Mesodermal cell (in vitro differentiated cells): ENCODE measurements at regions not wholly inside any gene's neighbourhood (a gene's known extent, or its start where the extent isn't known, plus 50 kb on each side); places are given as distances from the start of the nearest gene placed in this dataset.
"Not testable (repeated sequence)": the region's sequence is repeated elsewhere in the genome, so short reads cannot be mapped to it uniquely, and the experiment has no call there.

ENCODE experiments used
- H3K27ac ChIP-seq: 2 replicates; pipeline ENCODE4 v1.7.0; 2013; ENCODE audit warnings: mild to moderate bottlenecking, low read depth, low read length, moderate library complexity; ENCODE audit not compliant: severe bottlenecking
- H3K36me3 ChIP-seq: 2 replicates; pipeline ENCODE4 v1.7.1; 2013; ENCODE audit warnings: mild to moderate bottlenecking, low read length, moderate library complexity; ENCODE audit not compliant: control insufficient read depth, insufficient read depth
- H3K4me1 ChIP-seq: one replicate; pipeline ENCODE4 v1.7.1; 2013; ENCODE audit warnings: mild to moderate bottlenecking, low read length; ENCODE audit not compliant: insufficient read depth, control insufficient read depth, poor library complexity, severe bottlenecking
- H3K4me3 ChIP-seq: 2 replicates; pipeline ENCODE4 v1.7.0; 2013; ENCODE audit warnings: low read length, control low read depth, mild to moderate bottlenecking; ENCODE audit not compliant: insufficient read depth, poor library complexity, severe bottlenecking; ENCODE audit errors: extremely low read depth
- H3K9me3 ChIP-seq: 2 replicates; pipeline ENCODE4 v1.7.1; 2013; ENCODE audit warnings: mild to moderate bottlenecking, low read length, moderate library complexity; ENCODE audit not compliant: control insufficient read depth
- WGBS, 2 experiments: methylation state at CpG; one replicate each; pipeline ENCODE4 v1.1.5; 2013; ENCODE audit warnings: missing lambda C conversion rate in 2 of 2; ENCODE audit not compliant: insufficient coverage in 2 of 2; 5-methylcytosine and 5-hydroxymethylcytosine counted together

DNA sequence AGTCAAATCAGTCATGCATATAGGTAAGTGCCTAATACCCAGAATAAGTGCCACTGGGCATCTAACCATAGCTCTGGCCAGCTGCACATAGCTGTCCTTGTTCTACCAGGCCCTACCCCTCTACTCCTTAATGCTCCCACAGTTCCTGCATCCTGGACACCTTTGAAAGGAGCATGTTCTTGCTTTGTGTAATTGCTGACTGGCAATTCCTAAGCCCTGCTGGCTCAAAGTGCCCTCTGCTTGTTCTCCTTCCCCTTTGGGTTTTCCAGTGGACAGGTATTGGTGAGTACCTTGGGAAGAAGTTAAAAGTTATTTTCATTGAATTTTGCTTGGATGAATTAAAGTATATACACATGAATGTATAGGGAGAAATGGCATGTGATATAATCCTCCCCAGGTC lies 516.4 kb downstream of the ETNK1 start:
- H3K27ac ChIP-seq: no peak overlapping the region
- no peaks in the 10 kb centered on the region for H3K36me3 ChIP-seq
- H3K9me3 ChIP-seq: peaks cover 13% of the 10 kb centered on the region
- no peak overlapping the region for H3K4me3 ChIP-seq
- H3K4me1 ChIP-seq: no peaks in the 10 kb centered on the region

DNA sequence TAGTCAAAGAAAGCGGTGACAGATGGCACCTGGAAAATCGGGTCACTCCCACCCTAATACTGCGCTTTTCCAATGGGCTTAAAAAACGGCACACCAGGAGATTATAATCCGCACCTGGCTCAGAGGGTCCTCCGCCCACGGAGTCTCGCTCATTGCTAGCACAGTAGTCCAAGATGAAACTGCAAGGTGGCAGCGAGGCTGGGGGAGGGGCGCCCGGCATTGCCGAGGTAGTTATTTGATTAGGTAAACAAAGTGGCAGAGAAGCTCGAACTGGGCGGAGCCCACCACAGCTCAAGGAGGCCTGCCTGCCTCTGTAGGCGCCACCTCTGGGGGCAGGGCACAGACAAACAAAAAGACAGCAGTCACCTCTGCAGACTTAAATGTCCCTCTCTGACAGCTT lies 521.1 kb downstream of the ETNK1 start:
- H3K36me3 ChIP-seq, H3K4me3 ChIP-seq, H3K4me1 ChIP-seq, H3K27ac ChIP-seq: not testable (repeated sequence)
- peaks cover 13% of the 10 kb centered on the region for H3K9me3 ChIP-seq
- WGBS, 2 experiments: 91 to 97% methylated on average over 12 to 13 of the region's 15 CpGs

GRCh38 chr12:23168459-23168858 lies 543.5 kb downstream of the ETNK1 start:
- Histone ChIP-seq H3K9me3 (no peaks in the 10 kb centered on the region), H3K4me1 (no peaks in the 10 kb centered on the region), H3K36me3 (no peaks in the 10 kb centered on the region), H3K27ac (no peak overlapping the region), H3K4me3 (no peak overlapping the region)
- WGBS, 2 experiments: no CpG with 5 or more reads among the region's 2 CpGs

DNA sequence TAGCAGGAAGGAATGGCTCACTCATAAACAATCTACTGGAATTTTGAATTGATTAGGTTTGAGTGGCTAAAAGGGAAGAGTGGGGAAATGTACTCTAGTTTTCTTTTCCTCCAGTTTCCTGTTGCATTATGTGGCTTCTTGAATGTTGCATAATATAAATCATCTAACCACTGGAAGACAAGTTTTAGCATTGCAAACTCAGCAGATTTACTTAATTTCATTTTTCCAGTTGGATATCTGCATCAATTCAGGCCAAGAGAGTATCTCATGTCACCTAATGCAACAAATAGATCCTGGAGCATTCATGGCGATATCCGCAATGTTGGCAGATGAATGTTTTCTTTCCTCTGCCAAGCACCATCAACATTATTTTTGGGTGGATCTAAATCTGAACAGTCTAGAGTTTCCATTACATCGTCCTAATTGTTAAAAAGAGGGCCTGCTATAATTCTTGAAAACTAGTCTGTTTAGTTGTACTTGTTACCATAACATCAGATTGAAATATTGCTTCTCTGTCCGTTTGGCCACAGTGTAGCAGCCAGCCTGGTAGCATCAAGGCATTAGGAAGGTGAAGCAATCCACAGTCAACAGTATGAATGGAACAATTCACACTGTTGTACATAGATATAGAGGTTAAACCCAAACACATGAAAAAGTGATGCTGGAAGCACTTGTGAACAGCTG lies 544.2 kb downstream of the ETNK1 start:
- no peak overlapping the region for H3K27ac ChIP-seq
- H3K4me3 ChIP-seq: no peak overlapping the region
- no peaks in the 10 kb centered on the region for H3K9me3 ChIP-seq
- H3K4me1 ChIP-seq: no peaks in the 10 kb centered on the region
- 94% methylated on average over 2 of the region's 4 CpGs; no CpG with 5 or more reads in 1 of the 2 experiments for WGBS, 2 experiments
- H3K36me3 ChIP-seq: no peaks in the 10 kb centered on the region

DNA sequence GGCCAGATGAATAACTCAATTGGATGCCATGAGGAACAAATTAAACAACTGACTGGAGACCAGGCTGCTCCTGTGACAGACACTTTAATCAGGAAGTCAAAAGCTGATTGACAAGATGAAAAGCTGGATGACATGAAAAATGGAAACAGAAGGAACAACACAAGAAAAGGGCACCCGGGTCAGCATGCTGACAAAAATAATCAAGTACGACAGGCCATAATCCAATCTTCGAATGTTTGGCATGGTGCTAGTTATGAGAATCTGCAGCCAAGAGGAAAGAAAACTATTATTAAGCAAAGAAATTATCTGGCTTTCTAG lies 544.7 kb downstream of the ETNK1 start:
- no peaks in the 10 kb centered on the region for H3K36me3 ChIP-seq
- H3K9me3 ChIP-seq: no peaks in the 10 kb centered on the region
- WGBS, 2 experiments: 78 to 100% methylated on average over 1 to 3 of the region's 3 CpGs
- H3K4me3 ChIP-seq: no peak overlapping the region
- no peaks in the 10 kb centered on the region for H3K4me1 ChIP-seq
- H3K27ac ChIP-seq: no peak overlapping the region

- Histone ChIP-seq H3K4me3 (no peak overlapping the region), H3K36me3 (no peaks in the 10 kb centered on the region), H3K4me1 (no peaks in the 10 kb centered on the region), H3K27ac (no peak overlapping the region), H3K9me3 (no peaks in the 10 kb centered on the region)
- no CpG with 5 or more reads among the region's 1 CpG for WGBS, 2 experiments
Measured at GRCh38 chr12:23174917-23175316, 549.9 kb downstream of the ETNK1 start.

DNA sequence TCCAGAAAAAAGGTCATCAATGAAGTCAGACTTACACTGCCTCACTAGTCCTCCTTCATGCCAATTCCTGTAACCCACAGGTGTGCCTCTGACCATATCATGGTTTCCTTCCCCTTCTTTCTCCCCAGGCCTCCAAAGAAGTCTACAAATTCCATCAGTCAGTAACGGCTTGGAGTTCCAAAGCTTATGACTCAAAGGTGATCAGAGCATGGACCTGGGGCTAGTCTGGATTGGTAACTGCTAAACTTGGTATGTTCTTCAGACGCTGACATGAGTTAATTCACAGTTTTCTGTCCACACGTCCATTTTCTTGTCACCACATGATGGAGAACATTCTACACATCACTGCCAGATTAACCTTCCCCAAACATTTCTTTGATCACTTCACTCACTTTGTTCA lies 560.4 kb downstream of the ETNK1 start:
- Histone ChIP-seq H3K4me3 (no peak overlapping the region), H3K4me1 (no peaks in the 10 kb centered on the region), H3K9me3 (no peaks in the 10 kb centered on the region), H3K36me3 (no peaks in the 10 kb centered on the region), H3K27ac (no peak overlapping the region)
- WGBS, 2 experiments: 78 to 83% methylated on average over 2 to 3 of the region's 3 CpGs

DNA sequence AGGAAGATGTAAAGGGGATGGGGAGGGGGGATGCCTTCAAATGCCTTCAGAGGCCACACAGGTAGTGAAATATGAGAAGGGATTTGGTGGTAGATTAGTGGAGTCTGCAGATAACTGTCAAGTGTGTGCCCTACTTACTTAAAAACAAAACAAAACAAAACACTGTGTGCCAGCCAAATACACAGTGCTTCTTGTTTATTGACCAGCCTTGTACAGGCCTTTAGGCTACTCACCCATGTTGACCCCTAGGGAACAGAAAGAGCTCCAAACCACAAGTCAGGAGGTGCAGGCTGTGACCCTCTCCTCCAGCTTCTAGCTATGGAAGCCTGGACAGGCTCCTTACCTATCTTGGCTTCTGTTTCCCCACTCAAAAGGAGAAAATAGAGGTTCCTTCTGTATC lies 562.0 kb downstream of the ETNK1 start:
- H3K9me3 ChIP-seq: no peaks in the 10 kb centered on the region
- no peak overlapping the region for H3K4me3 ChIP-seq
- no peak overlapping the region for H3K27ac ChIP-seq
- H3K4me1 ChIP-seq: no peaks in the 10 kb centered on the region
- H3K36me3 ChIP-seq: no peaks in the 10 kb centered on the region

GRCh38 chr12:23193552-23193951 lies 568.6 kb downstream of the ETNK1 start:
- Histone ChIP-seq H3K9me3 (no peaks in the 10 kb centered on the region), H3K36me3 (no peaks in the 10 kb centered on the region), H3K4me1 (no peaks in the 10 kb centered on the region), H3K27ac (no peak overlapping the region), H3K4me3 (no peak overlapping the region)
- 91 to 93% methylated on average over 1 to 2 of the region's 2 CpGs for WGBS, 2 experiments

DNA sequence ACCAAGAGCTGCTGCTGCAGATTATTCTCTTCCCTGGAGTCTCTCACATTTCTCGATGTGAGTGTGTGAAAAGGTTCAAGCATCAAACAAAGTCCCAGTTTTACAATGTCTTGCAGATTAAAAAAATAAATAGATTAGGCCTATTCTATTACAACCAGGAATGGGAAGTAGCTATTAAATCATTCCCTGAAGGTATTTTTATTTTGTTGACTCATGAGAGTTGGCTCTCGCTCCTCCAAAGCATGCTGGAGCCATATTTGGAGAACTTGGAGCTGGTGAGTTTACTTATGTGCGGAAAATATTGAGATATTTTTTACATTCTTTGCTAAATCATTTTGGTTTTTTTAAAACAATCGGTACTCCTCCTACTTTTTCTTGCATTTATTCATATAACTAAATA lies 572.3 kb downstream of the ETNK1 start:
- peaks cover 7% of the 10 kb centered on the region for H3K9me3 ChIP-seq
- no peaks in the 10 kb centered on the region for H3K36me3 ChIP-seq
- H3K4me3 ChIP-seq: no peak overlapping the region
- no peak overlapping the region for H3K27ac ChIP-seq
- whole genome bisulfite sequencing, 2 experiments: 83 to 90% methylated on average over 1 to 2 of the region's 4 CpGs
- H3K4me1 ChIP-seq: no peaks in the 10 kb centered on the region

DNA sequence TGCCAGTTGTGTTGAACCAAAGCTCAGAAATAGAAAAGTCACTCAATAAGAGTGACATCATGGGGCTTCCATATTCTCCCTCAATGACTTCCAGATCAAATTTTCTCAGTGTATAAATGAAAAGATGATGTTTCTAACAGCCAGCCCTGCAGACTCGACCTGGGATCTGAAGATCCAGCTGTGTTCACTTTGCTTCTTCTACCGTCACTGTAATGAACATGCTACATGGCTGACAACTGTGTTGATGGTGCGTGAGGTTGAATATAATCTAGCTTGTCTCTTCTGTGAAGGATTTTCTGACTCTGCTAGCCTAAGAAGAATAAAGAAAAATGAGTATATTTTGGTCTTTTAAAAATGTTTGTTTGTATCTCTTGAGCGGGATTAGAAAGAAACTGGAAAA lies 577.8 kb downstream of the ETNK1 start:
- peaks cover 7% of the 10 kb centered on the region for H3K9me3 ChIP-seq
- H3K36me3 ChIP-seq: no peaks in the 10 kb centered on the region
- WGBS, 2 experiments: 74 to 79% methylated on average over 2 to 4 of the region's 4 CpGs
- no peaks in the 10 kb centered on the region for H3K4me1 ChIP-seq
- H3K27ac ChIP-seq: no peak overlapping the region
- no peak overlapping the region for H3K4me3 ChIP-seq
